GM13976 (cell line): ENCODE measurements at regions not wholly inside any gene's neighbourhood (a gene's known extent, or its start where the extent isn't known, plus 50 kb on each side); places are given as distances from the start of the nearest gene placed in this dataset.

Experiments
- DNase-seq: peaks from one replicate; pipeline ENCODE4 v3.0.0; 2012; ENCODE audit warnings: low spot score
- in situ Hi-C: fragments of 300-500 bp; cut with MboI; formaldehyde crosslinking; loops from one replicate; pipeline ENCODE4 v1.12.0; 2022; ENCODE audit warnings: low sequenced_read_pairs, mixed read lengths, inconsistent platforms; ENCODE audit not compliant: unreplicated experiment
- TF ChIP-seq, protein P1 (sequence below): IDR thresholded peaks from 2 replicates; pipeline ENCODE4 v1.5.1; 2012; ENCODE audit warnings: borderline replicate concordance, mild to moderate bottlenecking; ENCODE audit not compliant: insufficient read depth; ENCODE audit errors: extremely low read depth, missing control alignments, control extremely low read depth

GRCh38 chr15:62730825-62731224 lies 311.7 kb upstream of the TPM1 start:
- in situ Hi-C loops = no loop called here
- no peak for DNase-seq
- TF ChIP-seq, protein P1, sequence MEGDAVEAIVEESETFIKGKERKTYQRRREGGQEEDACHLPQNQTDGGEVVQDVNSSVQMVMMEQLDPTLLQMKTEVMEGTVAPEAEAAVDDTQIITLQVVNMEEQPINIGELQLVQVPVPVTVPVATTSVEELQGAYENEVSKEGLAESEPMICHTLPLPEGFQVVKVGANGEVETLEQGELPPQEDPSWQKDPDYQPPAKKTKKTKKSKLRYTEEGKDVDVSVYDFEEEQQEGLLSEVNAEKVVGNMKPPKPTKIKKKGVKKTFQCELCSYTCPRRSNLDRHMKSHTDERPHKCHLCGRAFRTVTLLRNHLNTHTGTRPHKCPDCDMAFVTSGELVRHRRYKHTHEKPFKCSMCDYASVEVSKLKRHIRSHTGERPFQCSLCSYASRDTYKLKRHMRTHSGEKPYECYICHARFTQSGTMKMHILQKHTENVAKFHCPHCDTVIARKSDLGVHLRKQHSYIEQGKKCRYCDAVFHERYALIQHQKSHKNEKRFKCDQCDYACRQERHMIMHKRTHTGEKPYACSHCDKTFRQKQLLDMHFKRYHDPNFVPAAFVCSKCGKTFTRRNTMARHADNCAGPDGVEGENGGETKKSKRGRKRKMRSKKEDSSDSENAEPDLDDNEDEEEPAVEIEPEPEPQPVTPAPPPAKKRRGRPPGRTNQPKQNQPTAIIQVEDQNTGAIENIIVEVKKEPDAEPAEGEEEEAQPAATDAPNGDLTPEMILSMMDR = no peak

GRCh38 chr15:62732078-62732477 lies 310.5 kb upstream of the TPM1 start:
- TF ChIP-seq, protein P1 = no peak
- in situ Hi-C loops = no loop called here
- DNase-seq = no peak

DNA sequence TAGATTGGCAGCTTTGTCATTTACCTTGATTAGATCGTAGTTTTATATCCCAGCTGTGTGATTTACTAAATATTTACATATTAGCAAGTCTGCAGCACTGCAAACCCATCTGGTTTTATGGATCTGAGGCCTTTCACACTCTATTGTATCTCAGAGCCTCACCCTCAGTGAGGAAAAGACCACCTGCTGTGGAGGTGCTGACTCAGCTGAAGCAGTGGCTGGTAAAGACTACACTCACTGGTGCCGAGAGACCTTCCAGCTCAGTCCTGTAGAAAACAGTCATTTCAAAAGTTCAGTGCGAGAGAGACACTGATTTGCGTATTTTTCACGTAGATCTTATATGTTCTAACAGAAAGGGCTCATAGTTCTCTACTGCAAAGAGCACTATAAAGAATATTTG lies 307.8 kb upstream of the TPM1 start:
- no peak for DNase-seq
- TF ChIP-seq, protein P1 = no peak
- in situ Hi-C loops = no loop called here

DNA sequence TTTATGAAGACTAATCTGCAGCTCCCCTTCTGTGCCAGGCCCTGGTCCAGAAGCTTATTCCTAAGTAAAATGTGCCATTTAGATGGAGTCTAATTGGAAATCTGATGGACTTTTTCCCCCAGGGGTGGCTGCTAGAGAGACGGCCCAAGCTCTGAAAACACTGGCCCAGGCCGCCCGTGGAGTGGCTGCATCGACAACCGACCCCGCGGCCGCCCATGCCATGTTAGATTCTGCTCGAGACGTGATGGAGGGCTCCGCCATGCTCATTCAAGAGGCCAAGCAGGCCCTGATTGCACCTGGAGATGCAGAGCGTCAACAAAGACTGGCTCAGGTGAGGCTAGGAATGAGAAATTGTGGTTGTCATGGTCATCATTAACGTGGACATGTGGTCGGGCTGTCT lies 305.8 kb upstream of the TPM1 start:
- DNase-seq = no peak
- in situ Hi-C loops = no loop called here
- TF ChIP-seq, protein P1 = no peak

- in situ Hi-C loops = no loop called here
- DNase-seq = no peak
- TF ChIP-seq, protein P1 = no peak
Observed at GRCh38 chr15:62737551-62737950, 305.0 kb upstream of the TPM1 start.

GRCh38 chr15:62739082-62739481 lies 303.5 kb upstream of the TPM1 start:
- TF ChIP-seq, protein P1 = no peak
- DNase-seq = no peak
- in situ Hi-C loops = no loop called here

- no peak for DNase-seq
- in situ Hi-C loops = no loop called here
- TF ChIP-seq, protein P1 = no peak
Observed at GRCh38 chr15:62739507-62739906, 303.0 kb upstream of the TPM1 start.
